OCI-LY1 (cell line): ENCODE measurements at regions not wholly inside any gene's neighbourhood (a gene's known extent, or its start where the extent isn't known, plus 50 kb on each side); places are given as distances from the start of the nearest gene placed in this dataset.

ENCODE experiments used
- H2AFZ ChIP-seq: fragments of 200-600 bp; sonication (generic), shearing (Covaris generic); 2 replicates; pipeline ENCODE4 v1.6.0; 2014; ENCODE audit warnings: antibody characterized with exemption, mild to moderate bottlenecking, low read length
- H3F3A ChIP-seq: fragments of 200-600 bp; sonication (generic), shearing (Covaris generic); 2 replicates; pipeline ENCODE4 v1.6.0; 2014; ENCODE audit warnings: mild to moderate bottlenecking, antibody characterized with exemption, low read length, moderate library complexity; ENCODE audit not compliant: insufficient read depth
- H3K27ac ChIP-seq: fragments of 200-600 bp; sonication (generic); 2 replicates; pipeline ENCODE4 v1.5.1; 2014; ENCODE audit warnings: low read length, mixed run types, mild to moderate bottlenecking, low read depth; ENCODE audit not compliant: poor library complexity, severe bottlenecking
- H3K27me3 ChIP-seq: fragments of 200-600 bp; sonication (generic); 2 replicates; pipeline ENCODE4 v1.6.0; 2014; ENCODE audit warnings: antibody characterized with exemption, mild to moderate bottlenecking, low read length, moderate library complexity; ENCODE audit not compliant: insufficient read depth
- H3K36me3 ChIP-seq: fragments of 200-600 bp; sonication (generic); 2 replicates; pipeline ENCODE4 v1.6.1; 2014; ENCODE audit warnings: mild to moderate bottlenecking, antibody characterized with exemption, low read length, moderate library complexity, mixed read lengths; ENCODE audit not compliant: insufficient read depth
- H3K4me1 ChIP-seq: fragments of 200-600 bp; sonication (generic); 2 replicates; pipeline ENCODE4 v1.5.1; 2014; ENCODE audit warnings: mild to moderate bottlenecking, low read length, moderate library complexity; ENCODE audit not compliant: insufficient read depth, severe bottlenecking
- H3K4me2 ChIP-seq: fragments of 200-600 bp; sonication (generic), shearing (Covaris generic); 2 replicates; pipeline ENCODE4 v1.6.1; 2014; ENCODE audit warnings: low read length
- H3K4me3 ChIP-seq: fragments of 200-600 bp; sonication (generic); 2 replicates; pipeline ENCODE4 v1.5.1; 2014; ENCODE audit warnings: low read length, low read depth, mild to moderate bottlenecking, mixed read lengths; ENCODE audit not compliant: poor library complexity, severe bottlenecking
- H3K79me2 ChIP-seq: fragments of 200-600 bp; shearing (Covaris generic); 2 replicates; pipeline ENCODE4 v1.6.1; 2016; ENCODE audit warnings: mixed run types, low read length, mixed read lengths; ENCODE audit not compliant: insufficient read depth
- H3K9ac ChIP-seq: fragments of 200-600 bp; sonication (generic), shearing (Covaris generic); 2 replicates; pipeline ENCODE4 v1.6.1; 2014; ENCODE audit warnings: mild to moderate bottlenecking, low read length, mixed read lengths
- H3K9me2 ChIP-seq: fragments of 200-600 bp; sonication (generic), shearing (Covaris generic); 2 replicates; pipeline ENCODE4 v1.6.1; 2014; ENCODE audit warnings: low read depth, mild to moderate bottlenecking, low read length, mixed read lengths
- H3K9me3 ChIP-seq: fragments of 200-600 bp; shearing (Covaris generic); 2 replicates; pipeline ENCODE4 v1.6.1; 2014; ENCODE audit warnings: low read length, mixed read lengths
- H4K20me1 ChIP-seq: fragments of 200-600 bp; sonication (generic), shearing (Covaris generic); 2 replicates; pipeline ENCODE4 v1.6.0; 2016; ENCODE audit warnings: mild to moderate bottlenecking, low read length; ENCODE audit not compliant: insufficient read depth
- EZH2 ChIP-seq: fragments of 200-600 bp; sonication (generic), shearing (Covaris generic); IDR thresholded peaks from 2 replicates; pipeline ENCODE4 v1.8.0; 2017; ENCODE audit warnings: borderline replicate concordance, mixed run types, mild to moderate bottlenecking, antibody characterized with exemption, low read length, moderate library complexity, mixed read lengths
- TF ChIP-seq, protein P1 (sequence below): fragments of 200-600 bp; sonication (generic), shearing (Covaris generic); IDR thresholded peaks from 2 replicates; pipeline ENCODE4 v1.5.1; 2017; ENCODE audit warnings: mild to moderate bottlenecking, antibody characterized with exemption, low read length, moderate library complexity, mixed read lengths

DNA sequence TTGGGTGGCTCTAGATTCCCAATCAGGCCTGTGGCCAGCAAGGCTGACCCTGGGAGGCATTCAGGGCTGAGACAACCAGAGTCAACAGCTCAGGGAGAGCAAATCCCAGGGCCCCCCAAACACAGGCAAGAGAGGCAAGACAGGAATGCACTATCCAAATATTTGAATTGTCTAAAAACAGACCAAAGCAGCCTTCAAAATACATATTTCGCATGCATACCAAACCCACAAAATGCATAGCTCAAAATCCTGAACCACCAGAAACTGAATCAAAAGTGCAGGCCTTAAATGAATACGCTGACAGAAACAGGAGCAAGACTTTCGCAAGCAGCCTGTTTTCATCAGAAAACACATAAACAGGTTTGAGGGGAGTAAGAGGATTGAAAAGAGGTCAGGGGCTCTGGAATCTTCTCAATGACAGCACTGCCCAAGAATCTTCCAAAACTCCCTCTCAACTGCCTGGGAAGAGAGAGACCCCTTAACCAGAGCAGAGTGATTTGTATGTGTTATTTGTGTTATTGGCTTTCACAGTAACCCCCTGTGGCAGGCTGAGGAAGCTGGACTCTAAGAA, 213.6 kb upstream of the CDH5 start:
- no peaks in the 10 kb centered on the region for H4K20me1 ChIP-seq
- H3K36me3 ChIP-seq: no peaks in the 10 kb centered on the region
- H3K27ac ChIP-seq: no peak overlapping the region
- TF ChIP-seq, protein P1, sequence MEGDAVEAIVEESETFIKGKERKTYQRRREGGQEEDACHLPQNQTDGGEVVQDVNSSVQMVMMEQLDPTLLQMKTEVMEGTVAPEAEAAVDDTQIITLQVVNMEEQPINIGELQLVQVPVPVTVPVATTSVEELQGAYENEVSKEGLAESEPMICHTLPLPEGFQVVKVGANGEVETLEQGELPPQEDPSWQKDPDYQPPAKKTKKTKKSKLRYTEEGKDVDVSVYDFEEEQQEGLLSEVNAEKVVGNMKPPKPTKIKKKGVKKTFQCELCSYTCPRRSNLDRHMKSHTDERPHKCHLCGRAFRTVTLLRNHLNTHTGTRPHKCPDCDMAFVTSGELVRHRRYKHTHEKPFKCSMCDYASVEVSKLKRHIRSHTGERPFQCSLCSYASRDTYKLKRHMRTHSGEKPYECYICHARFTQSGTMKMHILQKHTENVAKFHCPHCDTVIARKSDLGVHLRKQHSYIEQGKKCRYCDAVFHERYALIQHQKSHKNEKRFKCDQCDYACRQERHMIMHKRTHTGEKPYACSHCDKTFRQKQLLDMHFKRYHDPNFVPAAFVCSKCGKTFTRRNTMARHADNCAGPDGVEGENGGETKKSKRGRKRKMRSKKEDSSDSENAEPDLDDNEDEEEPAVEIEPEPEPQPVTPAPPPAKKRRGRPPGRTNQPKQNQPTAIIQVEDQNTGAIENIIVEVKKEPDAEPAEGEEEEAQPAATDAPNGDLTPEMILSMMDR: no peak
- TF ChIP-seq EZH2: no peak
- H3K9ac ChIP-seq: no peak overlapping the region
- no peaks in the 10 kb centered on the region for H3K9me3 ChIP-seq
- H2AFZ ChIP-seq: no peak overlapping the region
- no peaks in the 10 kb centered on the region for H3K4me1 ChIP-seq
- H3K27me3 ChIP-seq: no peaks in the 10 kb centered on the region
- H3K79me2 ChIP-seq: no peaks in the 10 kb centered on the region
- no peaks in the 10 kb centered on the region for H3F3A ChIP-seq
- H3K9me2 ChIP-seq: no peaks in the 10 kb centered on the region
- H3K4me2 ChIP-seq: no peak overlapping the region
- no peak overlapping the region for H3K4me3 ChIP-seq

DNA sequence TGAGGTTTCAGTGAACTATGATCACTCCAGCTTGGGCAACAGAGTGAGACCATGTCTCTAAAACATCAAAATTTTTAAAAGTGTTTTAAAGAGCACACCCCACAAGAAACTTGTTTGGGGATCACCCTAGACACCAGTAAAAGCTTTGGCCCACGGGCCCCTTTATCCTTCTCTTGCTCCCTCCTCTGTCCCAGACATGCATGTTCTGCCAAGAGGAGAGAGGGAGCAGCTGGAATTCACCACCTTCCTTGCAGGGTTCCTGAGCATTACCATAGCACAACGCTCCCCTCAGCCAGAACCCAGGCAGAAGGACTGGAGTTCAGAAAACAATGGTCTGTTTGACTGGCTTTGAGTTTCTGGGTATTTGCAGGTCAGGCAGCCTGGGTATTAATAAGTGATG, 214.3 kb upstream of the CDH5 start:
- Histone ChIP-seq H3K27ac (no peak overlapping the region), H3K27me3 (no peaks in the 10 kb centered on the region), H3K4me2 (no peak overlapping the region), H4K20me1 (no peaks in the 10 kb centered on the region), H3K9me3 (no peaks in the 10 kb centered on the region), H2AFZ (no peak overlapping the region), H3K79me2 (no peaks in the 10 kb centered on the region), H3K9me2 (no peaks in the 10 kb centered on the region), H3K4me1 (no peaks in the 10 kb centered on the region), H3F3A (no peaks in the 10 kb centered on the region), H3K4me3 (no peak overlapping the region), H3K36me3 (no peaks in the 10 kb centered on the region), H3K9ac (no peak overlapping the region)
- TF ChIP-seq EZH2: no peak
- TF ChIP-seq, protein P1: no peak

DNA sequence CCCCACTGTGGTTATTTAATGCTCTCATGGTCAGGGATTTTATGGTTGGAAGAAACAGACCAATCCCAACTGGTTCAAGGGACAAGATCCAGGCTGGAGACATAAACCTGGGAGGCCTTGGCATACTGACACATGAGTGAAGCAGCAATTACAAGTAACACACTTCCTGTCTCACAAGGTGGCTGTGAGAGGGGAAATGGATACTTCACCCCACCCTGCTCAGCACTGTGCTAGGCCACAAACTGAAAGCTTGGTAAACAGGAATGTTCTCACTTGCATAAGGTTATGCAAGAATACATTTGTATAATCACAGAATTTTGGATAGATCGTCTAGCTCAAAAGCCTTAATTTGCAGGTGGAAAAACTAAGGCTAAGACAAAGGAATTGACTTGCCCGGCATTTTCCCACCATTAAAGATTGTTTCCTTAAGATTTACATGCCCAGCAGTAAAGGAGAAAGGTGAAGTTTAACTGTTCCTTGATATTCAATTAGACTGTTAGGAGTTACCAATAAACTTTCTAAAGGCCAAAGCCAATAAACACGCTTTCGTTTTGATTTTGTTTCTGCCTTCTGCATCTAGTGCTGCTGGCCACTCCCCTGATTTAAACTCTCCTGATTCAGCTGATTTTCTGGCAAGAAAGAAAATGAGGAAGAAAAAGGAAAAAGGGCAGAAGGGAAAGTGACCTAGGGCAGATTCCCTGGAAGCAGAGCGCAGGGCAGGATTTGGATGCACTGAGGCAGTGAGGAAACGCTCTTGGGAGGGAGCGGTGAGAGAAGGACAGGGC, 215.6 kb upstream of the CDH5 start:
- Histone ChIP-seq H4K20me1 (no peaks in the 10 kb centered on the region), H3K4me2 (no peak overlapping the region), H3K27me3 (no peaks in the 10 kb centered on the region), H3K9me2 (no peaks in the 10 kb centered on the region), H3K27ac (no peak overlapping the region), H3F3A (no peaks in the 10 kb centered on the region), H2AFZ (no peak overlapping the region), H3K9ac (no peak overlapping the region), H3K36me3 (no peaks in the 10 kb centered on the region), H3K4me1 (no peaks in the 10 kb centered on the region), H3K4me3 (no peak overlapping the region), H3K9me3 (no peaks in the 10 kb centered on the region), H3K79me2 (no peaks in the 10 kb centered on the region)
- TF ChIP-seq EZH2: no peak
- TF ChIP-seq, protein P1: no peak
